ENCODE measurements at regions not wholly inside any gene's neighbourhood (a gene's known extent, or its start where the extent isn't known, plus 50 kb on each side); places are given as distances from the start of the nearest gene placed in this dataset.

- DNase-seq: no peak
Measured at GRCh38 chr10:8481718-8482504, 427.4 kb downstream of the GATA3 start.

GRCh38 chr10:8485032-8485431 lies 430.5 kb downstream of the GATA3 start:
- DNase-seq: no peak

DNA sequence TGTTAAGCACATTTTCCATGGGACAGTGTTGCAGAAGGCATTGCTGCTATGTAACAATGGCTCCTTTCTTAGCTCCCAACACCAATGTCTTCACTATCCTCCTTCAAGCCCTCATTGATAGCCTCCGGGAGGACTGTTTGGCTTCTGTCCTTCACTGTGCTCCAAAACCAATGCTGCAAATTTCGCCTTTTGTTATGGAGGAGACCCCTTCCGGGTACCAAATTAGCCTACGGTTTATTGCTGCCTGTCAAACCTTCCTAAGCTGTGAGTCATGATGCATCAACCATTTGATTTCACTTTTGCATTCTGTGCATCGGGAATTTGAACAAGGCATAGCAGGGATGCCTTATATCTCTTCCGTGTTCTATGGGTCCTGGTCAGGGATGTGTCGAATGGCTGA lies 432.9 kb downstream of the GATA3 start:
- DNase-seq: no peak

- DNase-seq: no peak
Measured at GRCh38 chr10:8489232-8489631, 434.7 kb downstream of the GATA3 start.

- DNase-seq: no peak
Measured at GRCh38 chr10:8489823-8490222, 435.3 kb downstream of the GATA3 start.

GRCh38 chr10:8498290-8498689 lies 443.8 kb downstream of the GATA3 start:
- no peak for DNase-seq

DNA sequence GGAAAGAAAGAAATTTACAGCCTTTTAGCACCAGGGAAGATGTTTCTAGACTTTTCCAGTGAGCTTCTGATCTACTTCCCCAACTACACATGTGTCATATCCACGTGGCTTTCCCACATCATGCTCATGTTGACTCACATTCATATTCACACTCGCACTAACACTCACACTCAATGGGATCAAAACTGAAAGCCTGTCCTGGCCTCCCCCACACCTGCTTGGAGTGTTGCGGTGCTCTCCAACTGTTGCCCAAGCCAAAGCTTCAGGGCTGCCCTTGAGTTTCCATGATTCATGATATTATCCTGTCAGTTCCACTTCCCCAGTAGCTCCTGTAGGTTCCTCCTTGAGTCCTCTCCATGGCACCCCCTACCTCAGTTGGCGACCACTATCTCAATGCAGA lies 444.4 kb downstream of the GATA3 start:
- no peak for DNase-seq

GRCh38 chr10:8499312-8499711 lies 444.8 kb downstream of the GATA3 start:
- DNase-seq: no peak

DNA sequence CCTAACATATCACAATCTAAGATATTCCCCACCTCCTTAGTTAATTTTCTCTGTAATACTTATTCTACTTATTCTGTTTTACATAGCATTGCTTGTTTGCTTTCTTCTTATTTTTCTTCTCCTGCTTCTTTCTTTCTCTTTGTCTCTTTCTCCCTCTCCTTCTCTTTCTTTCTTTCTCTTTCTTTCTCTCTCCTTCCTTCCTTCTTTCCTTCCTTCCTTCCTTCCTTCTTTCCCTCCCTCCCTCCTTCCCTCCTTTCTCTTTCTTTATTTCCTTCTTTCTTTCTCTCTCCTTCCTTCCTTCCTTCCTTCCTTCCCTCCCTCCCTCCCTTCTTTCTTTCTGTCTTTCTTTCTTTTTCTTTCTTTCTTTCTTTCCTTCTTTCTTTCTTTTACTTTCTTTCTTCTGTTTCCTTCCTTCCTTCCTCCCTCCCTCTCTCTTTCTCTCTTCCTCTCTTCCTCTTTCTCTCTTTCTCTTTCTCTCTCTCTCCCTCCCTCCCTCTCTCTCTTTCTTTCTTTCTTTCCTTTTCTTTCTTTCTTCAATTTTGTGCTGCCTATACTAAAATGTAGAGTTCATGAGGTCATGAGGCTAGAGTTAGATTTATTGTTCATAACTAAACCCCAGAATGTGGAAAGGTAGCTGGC lies 445.4 kb downstream of the GATA3 start:
- no peak for DNase-seq

DNA sequence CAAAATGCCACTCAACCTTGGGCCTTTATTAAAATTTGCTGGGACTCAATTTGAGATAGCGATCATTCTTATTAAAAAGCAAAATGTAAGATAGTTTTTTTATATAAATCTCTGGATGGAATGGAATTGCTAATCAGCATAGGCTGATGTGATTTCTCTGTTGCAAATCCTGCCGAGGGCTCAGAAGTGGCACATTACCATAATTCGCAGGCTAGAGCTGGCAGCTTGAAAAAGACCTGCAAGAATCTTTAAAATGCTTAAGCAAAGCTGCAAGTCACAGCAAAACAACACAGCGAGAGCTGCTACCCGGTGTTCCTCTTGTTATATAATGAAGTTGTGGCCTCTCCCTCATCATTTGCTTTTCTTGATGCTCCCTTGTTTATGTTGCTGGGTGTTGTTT lies 448.1 kb downstream of the GATA3 start:
- DNase-seq: peak in 2 of 51 donors; percentile 3 to 6

GRCh38 chr10:8504499-8504898 lies 450.0 kb downstream of the GATA3 start:
- no peak for DNase-seq

DNA sequence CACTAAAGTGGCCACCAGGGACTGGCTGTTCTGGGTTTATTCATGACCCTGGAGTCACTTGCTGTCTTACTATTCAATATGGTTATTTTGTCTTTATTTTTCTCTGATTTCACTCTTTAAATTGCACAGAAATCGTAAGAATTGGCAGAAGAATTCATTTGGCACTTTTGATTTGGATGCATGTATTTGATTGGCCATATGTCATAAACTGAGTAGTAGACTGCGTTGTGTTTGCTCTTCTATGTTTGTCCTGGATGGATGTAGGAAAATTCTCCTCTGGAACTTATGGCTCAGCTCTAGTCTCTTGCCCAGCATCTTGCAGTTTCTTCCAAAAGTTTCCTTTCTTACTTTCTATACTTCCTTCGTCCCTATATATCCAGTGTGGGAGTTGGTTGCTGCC lies 452.7 kb downstream of the GATA3 start:
- no peak for DNase-seq

- DNase-seq: no peak
Measured at GRCh38 chr10:8508882-8509281, 454.4 kb downstream of the GATA3 start.

- DNase-seq: no peak
Measured at GRCh38 chr10:8510471-8510870, 456.0 kb downstream of the GATA3 start.

GRCh38 chr10:8511026-8511425 lies 456.5 kb downstream of the GATA3 start:
- no peak for DNase-seq

DNA sequence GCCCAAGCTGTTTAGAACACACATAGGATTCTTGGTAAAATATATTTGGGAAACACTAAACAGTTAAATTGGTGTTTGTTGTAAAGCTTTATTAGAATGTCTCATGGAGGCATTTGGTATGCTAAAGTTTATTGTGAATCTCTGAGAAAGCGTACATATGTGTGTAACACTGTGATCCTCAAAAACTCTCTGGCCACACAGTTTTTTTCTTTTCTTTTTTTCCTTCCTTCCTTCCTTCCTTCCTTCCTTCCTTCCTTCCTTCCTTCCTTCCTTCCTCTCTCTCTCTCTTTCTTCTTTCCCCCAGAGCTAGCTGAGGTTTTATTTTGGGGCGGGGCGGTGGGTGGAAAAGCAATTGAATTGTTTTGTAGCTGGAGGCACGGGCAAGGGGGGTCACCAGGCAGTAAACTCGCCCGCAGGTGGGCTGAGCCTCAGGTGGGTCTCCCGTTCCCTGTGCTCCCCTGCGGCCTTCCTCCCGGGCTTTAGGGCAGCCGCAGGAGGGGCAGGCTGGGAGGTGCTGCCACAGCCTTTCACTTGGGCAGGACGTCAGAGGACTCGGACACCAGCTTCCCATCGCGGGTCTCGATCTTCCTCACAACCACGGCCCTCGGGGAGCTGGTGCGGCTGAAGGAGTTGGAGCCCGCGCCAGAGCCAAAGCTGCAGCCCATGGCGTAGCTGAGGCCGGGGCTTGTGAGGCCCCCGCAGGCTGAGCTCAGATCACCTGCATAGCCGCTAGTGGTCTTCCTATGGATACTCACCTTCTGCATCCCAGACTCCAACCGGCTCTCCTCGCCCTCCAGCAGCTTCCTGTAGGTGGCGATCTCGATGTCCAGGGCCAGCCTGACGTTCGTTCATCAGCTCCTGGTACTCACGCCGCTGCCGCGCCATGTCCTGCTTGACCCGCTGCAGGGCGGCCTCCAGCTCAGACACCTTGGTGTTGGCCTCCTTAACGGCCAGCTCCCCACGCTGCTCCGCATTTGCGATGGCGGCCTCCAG lies 459.0 kb downstream of the GATA3 start:
- no peak for DNase-seq

- no peak for DNase-seq
Measured at GRCh38 chr10:8520382-8520781, 465.9 kb downstream of the GATA3 start.

- DNase-seq: no peak
Measured at GRCh38 chr10:8527773-8528172, 473.3 kb downstream of the GATA3 start.

- peak in 12 of 51 donors; percentile 1 to 35 (median 8) for DNase-seq
Measured at GRCh38 chr10:8531116-8531515, 476.6 kb downstream of the GATA3 start.

- no peak for DNase-seq
Measured at GRCh38 chr10:8532647-8533046, 478.2 kb downstream of the GATA3 start.

- DNase-seq: no peak
Measured at GRCh38 chr10:8533462-8533861, 479.0 kb downstream of the GATA3 start.

- DNase-seq: no peak
Measured at GRCh38 chr10:8534096-8534495, 479.6 kb downstream of the GATA3 start.
